GM18508 (cell line): ENCODE measurements at regions not wholly inside any gene's neighbourhood (a gene's known extent, or its start where the extent isn't known, plus 50 kb on each side); places are given as distances from the start of the nearest gene placed in this dataset.
"Not testable (repeated sequence)": the region's sequence is repeated elsewhere in the genome, so short reads cannot be mapped to it uniquely, and the experiment has no call there.

ENCODE experiments used
- ATAC-seq: cut with Tn5 transposase; IDR thresholded peaks from one replicate; pipeline ENCODE4 v1.9.1; 2021; ENCODE audit warnings: moderate number of reproducible peaks; ENCODE audit not compliant: insufficient read depth, unreplicated experiment

DNA sequence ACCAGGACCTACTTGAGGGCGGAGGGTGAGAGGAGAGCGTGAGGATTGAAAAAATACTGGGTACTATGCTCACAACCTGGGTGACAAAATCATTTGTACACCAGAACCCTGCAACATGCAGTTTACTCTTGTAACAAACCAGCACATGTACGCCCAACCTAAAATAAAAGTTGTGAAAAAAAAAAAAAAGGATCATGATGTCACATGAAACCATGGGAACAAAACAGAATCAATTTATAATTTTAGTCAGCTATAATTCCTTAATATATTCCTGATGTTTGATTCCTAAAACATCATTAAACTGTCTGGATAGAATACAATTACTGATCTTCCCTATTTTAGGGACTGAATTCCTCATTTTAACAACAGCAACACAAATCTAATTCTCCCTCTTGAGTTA is 160.6 kb upstream of the SPRY2 start:
- ATAC-seq, result no peak

DNA sequence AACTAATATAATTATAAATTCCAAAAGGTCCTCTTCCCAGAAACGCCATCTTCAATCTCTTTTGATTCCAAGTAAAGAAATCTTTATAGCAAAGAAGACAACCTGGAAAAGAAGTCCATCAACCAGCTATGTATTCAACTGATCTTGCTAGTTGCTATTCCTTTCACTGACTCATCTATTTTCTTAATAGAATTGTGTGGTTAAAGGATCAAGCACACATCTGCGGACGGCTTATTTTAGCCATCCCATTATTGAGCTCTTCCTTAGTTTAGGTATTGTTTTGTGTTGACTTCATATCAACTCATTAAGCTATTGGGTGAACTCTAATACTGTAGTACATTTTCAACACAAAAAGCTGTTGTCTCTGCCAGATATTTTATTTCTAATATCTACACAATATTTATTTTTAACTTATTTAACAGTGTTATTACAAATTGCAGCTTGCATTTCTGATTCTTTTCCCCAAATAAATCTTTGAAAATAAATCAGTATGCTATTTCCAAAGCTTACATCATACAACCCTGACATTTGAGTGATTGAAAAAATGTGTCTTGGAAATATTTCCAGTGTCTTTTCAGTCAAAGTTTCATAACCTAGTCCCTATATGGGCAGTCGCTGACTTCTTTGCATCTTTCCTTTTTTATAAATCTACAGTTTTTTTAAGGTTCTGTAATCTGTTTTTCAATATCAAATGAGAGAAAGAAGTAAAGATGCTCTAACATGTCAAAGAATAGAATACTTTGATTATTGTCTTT is 158.8 kb upstream of the SPRY2 start:
- ATAC-seq, result no peak

DNA sequence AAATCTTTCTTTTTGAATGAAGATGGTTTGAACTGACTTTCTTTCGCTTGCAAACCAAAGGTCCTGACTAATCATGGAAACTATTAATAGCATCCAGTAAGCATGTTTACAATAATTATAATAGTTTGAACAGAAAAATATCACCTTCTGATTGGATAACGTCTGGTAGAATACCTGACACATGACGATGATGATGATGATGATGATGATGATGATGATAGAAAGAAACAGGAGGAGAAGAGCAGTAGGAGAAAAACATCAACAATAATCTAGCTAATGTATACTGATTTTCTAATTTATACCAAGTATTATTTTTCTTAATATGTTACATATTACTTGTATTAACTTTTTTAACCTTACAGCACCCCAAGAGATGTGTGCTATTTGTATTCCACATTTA is 157.5 kb upstream of the SPRY2 start:
- no peak for ATAC-seq

DNA sequence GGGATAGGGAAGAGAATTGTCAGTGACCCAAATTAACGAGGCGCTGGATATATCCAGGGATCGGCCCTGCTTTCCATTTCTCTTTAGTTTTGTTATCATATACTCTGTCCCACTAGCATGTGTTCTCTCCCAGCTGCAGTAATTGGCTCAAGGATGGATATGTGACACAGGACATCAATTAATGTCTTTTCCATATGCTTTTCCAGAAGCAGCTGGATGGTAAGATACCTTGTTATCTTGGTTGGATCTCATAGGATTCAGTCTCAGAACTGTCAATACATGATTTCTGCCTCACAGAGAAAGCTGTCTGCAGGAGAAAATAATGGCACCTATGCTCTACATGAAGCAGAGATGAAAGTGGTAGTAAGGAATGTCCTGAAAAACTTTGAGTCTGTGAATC is 157.1 kb upstream of the SPRY2 start:
- no peak for ATAC-seq

DNA sequence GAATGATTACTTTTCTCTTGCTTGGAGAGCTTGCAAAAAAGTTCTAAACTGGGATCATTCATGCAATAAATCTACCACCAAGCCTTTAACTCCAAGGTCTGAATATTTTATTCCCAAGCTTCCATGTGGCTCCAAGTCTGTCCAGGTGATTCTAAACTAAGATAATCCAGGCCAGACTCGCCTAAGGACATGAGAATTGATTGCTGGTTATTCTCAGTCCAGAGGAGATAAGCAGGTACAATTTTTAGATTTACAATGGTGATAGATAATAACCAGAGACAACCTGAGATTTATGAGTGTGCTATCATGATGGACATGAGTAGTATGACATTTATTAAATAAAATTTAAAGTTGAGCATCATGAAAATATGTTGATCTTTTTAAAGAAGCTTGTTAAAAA is 156.5 kb upstream of the SPRY2 start:
- ATAC-seq, result no peak

DNA sequence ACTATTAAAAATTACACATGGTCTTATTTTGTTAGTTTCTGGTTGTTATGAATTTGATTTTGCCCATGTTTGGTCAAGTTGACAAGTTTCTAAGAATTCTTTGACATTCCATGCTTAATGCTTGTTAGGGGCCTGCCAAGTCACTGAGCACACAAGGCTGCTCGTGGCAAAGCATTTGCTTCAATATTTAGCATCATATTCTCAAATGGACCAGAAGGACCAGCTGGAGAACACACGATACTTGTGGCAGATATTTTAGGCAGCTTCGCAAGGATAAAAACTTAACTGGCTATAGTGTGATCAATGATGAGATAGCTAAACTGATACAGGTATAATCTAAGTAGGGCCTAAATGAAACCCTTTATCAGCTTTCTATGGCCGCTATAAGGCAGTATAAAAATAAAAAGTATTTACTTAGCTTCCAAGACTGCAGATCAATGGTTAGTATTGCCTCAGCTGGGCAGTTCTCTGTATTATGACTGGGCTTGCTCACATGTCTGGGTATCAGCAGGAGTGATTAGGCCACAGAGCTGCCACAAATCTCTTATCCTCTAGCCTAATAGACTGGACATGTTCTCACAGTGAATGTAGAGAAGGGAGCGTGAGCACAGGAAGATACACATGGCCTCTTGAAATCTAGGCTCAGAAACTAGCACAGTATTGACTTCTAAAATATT is 155.9 kb upstream of the SPRY2 start:
- no peak for ATAC-seq

DNA sequence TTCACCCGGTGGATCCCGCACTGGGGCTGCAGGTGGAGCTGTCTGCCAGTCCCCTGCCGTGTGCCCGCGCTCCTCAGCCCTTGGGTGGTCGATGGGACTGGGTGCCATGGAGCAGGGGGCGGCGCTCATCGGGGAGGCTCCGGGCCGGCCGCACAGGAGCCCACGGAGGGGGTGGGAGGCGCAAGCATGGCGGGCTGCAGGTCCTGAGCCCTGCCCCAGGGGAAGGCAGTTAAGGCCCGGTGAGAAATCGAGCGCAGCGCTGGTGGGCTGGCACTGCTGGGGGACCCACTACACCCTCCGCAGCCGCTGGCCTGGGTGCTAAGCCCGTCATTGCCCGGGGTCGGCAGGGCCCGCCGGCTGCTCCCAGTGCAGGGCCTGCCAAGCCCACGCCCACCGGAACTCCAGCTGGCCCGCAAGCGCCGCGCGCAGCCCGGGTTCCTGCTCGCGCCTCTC is 149.6 kb upstream of the SPRY2 start:
- ATAC-seq, result not testable (repeated sequence)

DNA sequence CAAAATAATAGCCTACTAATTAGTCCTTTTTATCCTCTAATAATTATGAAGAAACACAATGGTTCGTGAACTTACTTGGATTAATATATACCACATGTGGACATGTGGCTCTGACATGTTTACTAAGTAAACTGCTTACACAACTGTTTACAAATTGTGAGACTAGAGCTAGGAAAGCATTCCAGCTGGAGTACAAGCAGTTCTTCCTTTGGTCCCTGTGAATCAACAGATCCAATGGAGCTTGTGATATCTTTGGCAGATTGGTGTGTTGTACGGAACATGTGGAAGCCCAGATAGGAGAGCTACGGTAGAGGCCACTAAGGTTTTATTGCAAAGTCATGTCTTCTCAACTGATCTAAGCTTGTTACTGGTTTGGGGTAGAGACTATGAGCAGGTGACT is 145.5 kb upstream of the SPRY2 start:
- no peak for ATAC-seq

DNA sequence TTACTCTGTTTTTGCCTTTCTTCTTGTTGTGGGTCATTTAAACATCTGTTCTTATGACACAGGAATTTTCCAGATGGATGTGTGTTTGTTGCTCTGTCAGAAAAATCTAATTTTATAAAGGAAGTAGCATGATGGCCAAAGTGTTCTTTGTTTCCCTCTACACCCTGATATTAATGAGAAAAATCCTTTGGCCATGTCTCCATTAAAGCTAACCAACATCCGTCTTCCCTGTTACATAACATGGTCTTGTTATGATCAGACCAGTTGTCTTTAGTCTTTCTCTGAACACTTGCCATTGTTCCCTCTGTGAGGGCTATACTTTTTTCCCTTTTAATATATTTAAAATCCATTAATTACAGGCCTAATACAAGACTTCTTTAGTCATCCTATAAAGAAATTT is 142.2 kb upstream of the SPRY2 start:
- no peak for ATAC-seq

DNA sequence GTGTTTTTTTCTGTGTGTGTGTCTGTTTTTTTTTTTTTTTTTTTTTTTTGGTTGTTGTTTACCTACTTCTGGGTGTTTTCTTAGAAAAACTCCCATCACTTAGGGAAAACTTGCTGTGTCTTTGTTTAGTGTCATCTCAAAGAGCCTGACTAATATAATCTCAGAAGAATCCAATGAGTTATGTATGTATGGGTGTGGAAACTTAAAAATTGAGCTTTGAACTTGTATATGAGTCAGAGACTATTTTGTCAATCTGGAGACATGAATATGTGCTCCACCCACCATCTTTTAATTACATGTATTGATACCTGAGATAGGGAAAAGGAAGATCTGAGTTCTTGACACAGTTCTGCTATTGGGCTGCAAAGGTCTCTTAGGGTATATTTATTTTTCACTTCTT is 140.7 kb upstream of the SPRY2 start:
- no peak for ATAC-seq

DNA sequence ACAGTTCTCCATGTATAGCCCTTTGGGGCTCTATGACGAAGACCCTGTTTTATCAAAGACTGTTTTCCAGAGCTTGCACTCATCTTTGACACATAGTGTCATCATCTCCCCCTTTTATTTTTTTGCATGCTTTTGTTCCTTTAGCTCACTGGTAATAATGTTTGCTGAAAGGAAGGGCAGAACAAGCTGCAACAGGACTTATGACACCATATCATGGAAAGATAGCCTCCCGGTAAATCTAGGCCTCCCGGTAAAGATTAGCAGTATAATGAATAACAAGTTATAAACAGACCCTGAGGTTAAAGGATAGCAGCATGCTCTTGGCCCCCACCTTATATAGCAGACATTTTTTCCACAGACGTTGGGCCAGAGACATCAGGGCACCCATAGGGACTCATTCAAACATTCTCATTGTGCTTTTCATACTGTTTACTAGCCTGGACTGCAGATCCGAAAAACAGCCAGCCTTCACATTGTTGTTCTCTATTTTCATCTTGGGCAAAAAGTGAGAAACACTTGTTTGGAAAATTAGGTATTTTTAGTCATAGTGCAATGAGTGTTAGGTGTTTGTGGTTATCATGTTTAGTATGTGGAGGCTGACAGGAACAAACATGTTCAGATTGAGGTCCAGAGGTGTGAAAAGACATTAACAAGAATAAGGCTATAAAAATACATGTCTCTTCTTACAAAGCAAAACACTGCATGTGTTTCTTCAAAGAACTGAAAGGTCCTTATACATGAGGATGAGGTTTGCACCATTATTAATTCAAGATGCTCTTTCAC is 136.9 kb upstream of the SPRY2 start:
- no peak for ATAC-seq

DNA sequence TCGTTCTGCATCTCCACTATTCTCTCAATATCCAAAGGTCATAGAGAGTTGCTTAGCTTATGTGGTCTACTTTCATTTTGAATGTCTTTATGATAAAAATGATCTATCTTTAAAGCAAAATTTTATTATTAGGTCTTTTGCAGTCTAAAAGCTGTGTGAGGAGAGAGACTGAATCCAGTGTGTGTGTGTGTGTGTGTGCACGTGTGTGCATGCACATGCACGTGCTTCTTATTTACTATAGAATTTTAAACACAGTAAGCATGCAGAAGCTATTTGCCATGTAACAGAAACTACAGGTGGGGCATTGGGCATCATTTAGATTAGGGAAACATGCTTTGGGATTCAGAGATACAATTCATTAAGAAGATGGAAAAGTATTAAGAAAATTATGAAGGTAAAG is 136.0 kb upstream of the SPRY2 start:
- no peak for ATAC-seq

DNA sequence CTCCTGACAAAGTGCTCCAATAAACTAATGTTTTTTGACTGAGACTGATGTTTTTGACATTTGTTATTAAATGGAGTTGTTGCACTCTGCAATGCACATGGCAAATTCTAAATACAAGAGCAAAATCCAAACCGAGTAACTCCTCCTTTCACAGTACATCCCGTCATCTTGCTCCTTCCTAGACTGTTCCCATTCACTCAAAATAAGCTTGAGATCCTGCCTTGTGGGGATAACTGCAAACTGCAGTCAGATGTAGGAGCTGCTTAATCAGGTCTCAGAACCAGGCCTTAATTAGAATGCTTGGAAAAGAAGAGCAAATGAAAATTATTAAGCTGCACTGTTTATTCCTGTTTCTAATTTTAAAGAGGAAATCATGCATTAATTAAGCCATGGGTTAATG is 134.8 kb upstream of the SPRY2 start:
- ATAC-seq, result no peak

DNA sequence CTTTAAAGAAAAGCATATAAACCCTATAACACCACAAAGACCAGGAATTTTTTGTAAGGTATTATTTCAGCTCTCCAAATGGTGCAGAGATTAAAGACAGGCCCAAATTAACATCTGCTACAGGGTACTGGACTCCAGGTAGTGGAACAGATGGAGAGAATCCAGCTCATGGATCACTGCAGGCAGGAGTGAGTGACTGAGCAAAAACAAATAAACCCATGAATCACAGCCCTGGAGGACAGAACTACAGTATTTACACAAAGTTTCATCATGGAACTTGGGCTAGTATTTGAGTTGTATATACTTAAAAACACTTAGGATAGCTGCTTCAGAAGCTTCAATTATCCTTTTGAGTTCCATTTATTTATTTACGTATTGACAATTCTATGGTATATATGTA is 132.8 kb upstream of the SPRY2 start:
- ATAC-seq, result no peak

DNA sequence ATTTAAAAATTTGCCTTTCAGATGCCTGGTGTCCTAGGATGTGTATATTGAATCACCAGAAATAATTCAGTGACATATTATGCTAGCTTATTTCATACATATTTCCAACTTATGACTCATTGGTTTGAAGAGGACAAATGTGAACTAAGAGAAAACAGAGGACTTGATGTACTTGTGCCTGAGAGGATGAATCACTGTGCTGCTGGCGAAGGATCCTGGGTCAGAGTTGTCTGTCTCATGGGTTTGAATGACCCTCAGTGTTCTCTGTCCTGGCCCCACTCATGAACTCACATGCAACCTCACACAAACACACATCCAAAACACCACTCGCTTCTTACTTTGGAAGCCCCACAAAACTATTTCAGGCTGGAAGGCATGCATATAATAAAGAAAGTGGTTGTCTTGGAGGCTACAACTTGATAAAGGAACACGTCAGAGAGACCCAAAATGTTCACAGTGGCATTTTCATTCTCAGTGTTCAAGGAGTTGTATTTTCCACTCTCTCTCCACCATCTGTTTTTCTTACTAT is 129.0 kb upstream of the SPRY2 start:
- ATAC-seq, result no peak

DNA sequence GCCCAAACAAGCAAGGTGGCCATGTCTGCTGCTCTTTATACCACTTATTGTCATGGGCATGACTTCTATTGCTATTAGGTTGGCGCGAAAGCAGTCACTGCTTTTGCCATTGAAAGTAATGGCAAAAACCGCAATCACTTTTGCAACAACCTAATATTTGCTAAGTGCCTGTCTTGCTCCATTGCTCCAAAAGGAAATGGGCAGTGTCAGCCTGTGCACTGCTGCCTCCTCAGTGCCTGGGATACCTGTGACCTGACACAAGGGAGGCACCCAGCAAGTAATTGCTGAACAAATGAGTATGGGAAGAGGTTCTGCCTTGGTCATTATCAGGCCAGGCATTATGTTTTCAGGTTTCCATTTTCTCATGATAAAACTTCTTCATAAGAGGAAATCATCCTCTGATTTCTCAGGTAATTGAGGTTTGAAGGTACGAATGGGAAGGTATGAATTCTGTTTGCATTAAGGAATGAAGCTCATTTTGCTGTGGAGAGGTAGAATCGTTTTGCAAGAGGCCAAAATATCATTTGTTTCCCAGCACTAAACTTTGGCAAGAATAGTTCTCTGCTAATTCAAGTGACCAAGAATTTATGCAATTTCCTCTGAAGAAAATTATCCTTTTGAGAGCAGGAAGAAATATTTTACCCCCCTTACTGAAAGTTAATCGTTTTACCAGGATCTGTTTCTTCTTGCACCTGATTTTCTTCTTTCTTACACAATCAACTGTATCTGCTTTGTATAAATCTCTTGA is 128.4 kb upstream of the SPRY2 start:
- no peak for ATAC-seq

DNA sequence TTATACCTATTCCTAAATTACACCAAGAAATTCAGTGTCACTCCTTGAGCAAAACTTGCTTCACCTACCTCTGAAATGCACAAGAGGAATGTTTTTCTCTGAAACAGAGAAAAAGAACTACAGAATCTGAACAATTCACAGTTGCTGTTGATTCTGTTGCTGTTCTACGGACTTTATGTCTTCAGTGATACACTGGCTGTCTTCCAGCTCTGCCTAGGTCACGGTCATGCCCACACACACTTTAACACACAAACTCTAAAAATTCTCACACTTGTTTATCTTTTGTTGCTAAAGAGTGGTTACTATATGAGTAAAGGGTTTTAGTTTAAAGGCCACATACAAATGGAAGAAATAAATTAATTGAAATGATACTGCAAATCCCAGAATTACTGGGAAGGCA is 124.4 kb upstream of the SPRY2 start:
- ATAC-seq, result no peak

DNA sequence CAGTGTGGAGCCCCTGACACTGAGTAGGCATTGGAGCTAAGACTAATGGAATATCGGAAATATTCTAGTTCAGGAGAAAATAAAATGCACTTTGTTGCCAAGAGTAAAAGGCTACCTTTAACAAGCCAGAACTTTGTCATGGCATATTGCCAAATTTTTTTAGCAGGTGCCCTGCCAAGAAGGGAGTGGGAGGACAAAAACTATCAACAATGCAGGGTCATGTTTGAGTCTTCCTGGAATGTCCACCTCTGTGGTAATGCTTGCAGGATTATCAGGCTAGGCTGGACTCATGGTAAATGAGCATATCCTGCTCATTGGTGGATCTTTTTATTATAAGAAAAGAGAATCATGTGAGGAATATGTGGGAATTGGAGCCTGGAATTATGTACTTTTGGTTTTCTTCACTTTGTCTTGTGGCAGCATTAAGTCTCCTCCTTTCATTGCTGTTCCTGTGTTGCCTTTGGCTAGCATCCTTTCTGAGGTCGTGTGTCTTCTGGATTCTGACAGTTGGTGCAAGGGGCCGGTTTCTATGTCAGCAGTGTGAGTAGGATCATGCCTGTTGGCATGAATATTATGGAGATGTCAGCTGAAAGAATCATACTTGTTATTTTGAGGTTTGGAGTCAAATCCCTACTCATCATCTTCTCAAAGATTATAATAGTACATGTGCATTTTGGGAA is 122.9 kb upstream of the SPRY2 start:
- no peak for ATAC-seq

DNA sequence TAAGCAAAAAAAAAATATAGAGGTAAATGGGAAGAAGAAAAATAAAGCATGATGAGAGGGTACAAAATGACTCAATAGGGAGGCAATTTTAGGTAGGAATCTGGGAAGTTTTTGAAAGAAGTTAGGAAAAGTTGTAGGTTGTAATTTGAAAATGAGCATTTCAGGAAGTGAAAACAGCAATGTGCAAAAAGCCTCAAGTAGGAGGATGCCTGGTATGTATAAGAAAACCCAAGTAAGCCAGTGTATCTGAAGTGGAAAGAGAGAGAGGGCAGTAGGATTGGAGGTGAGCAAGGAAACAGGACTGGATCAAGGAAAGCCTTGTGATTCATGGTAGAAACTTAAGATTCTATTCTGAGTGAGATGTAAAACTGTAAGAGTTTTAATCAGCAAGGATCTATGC is 121.6 kb upstream of the SPRY2 start:
- no peak for ATAC-seq

DNA sequence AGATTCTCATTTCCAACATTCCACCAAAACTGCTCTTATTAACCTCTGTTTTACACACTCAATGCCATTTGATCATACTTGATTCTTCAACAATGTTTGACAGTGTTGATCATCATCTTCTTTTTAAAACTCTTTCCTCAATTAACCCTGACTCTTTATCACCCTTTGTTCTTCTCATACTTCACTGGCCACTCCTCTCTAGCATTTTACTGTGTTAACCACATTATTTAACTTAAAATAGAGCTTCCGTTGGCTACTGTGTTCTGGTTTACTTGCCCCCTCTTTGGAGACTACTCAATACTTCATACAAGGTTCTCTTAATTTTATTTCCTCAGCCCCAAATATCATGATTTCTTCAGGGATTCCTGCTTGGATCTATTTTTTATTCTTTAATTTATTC is 121.1 kb upstream of the SPRY2 start:
- no peak for ATAC-seq
